MM.1S (cell line): ENCODE measurements at regions not wholly inside any gene's neighbourhood (a gene's known extent, or its start where the extent isn't known, plus 50 kb on each side); places are given as distances from the start of the nearest gene placed in this dataset.

ENCODE experiments used
- EZH2 ChIP-seq: fragments of 300-600 bp; sonication (generic); optimal IDR thresholded peaks from 2 replicates; pipeline ENCODE3; 2017; ENCODE audit warnings: low read depth, mild to moderate bottlenecking, antibody characterized with exemption, low read length, mixed read lengths
- EZH2phosphoT487 ChIP-seq: fragments of 300-600 bp; sonication (generic); IDR thresholded peaks from 2 replicates; pipeline ENCODE4 v1.6.1; 2018; ENCODE audit warnings: antibody characterized with exemption, low read length
- TF ChIP-seq, protein P1 (sequence below): fragments of 300-600 bp; sonication (generic); IDR thresholded peaks from 2 replicates; pipeline ENCODE4 v1.5.1; 2016; ENCODE audit warnings: antibody characterized with exemption, low read length, mixed read lengths

DNA sequence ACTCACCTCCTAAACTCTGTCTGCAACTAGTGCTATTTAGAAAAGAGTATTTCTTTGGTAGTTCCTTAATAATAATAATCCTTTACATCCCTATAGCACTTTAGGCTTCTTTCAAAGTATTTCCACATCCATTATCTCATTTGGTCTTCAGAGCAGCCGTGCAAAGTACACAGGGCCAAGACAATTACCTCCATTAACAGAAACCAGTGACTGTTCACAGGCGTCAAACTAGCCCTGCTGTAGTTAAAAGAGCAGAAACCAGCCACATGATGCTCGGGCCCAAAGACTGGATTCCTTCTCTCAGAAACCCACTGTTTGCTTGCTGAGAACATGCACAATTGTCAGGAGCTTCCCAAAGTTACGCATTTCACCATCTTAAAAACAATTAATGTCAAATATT lies 396.0 kb upstream of the DAB1 start:
- TF ChIP-seq, protein P1, sequence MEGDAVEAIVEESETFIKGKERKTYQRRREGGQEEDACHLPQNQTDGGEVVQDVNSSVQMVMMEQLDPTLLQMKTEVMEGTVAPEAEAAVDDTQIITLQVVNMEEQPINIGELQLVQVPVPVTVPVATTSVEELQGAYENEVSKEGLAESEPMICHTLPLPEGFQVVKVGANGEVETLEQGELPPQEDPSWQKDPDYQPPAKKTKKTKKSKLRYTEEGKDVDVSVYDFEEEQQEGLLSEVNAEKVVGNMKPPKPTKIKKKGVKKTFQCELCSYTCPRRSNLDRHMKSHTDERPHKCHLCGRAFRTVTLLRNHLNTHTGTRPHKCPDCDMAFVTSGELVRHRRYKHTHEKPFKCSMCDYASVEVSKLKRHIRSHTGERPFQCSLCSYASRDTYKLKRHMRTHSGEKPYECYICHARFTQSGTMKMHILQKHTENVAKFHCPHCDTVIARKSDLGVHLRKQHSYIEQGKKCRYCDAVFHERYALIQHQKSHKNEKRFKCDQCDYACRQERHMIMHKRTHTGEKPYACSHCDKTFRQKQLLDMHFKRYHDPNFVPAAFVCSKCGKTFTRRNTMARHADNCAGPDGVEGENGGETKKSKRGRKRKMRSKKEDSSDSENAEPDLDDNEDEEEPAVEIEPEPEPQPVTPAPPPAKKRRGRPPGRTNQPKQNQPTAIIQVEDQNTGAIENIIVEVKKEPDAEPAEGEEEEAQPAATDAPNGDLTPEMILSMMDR = no peak
- no peak for TF ChIP-seq EZH2
- no peak for TF ChIP-seq EZH2phosphoT487
